Epithelial cell of esophagus (primary cell): ENCODE measurements at regions not wholly inside any gene's neighbourhood (a gene's known extent, or its start where the extent isn't known, plus 50 kb on each side); places are given as distances from the start of the nearest gene placed in this dataset.
"Not testable (repeated sequence)": the region's sequence is repeated elsewhere in the genome, so short reads cannot be mapped to it uniquely, and the experiment has no call there.

Source experiments
- DNase-seq: peaks from one replicate; pipeline ENCODE4 v3.0.0; 2010; ENCODE audit warnings: low read depth
- H3K4me3 ChIP-seq: 2 replicates; pipeline ENCODE4 v1.5.1; 2011; ENCODE audit warnings: mild to moderate bottlenecking, low read length, control low read depth
- CTCF ChIP-seq: IDR thresholded peaks from 2 replicates; pipeline ENCODE4 v1.5.1; 2011; ENCODE audit warnings: low read depth, mild to moderate bottlenecking, low read length, control low read depth, inconsistent platforms; ENCODE audit not compliant: insufficient read depth; ENCODE audit errors: missing control alignments

DNA sequence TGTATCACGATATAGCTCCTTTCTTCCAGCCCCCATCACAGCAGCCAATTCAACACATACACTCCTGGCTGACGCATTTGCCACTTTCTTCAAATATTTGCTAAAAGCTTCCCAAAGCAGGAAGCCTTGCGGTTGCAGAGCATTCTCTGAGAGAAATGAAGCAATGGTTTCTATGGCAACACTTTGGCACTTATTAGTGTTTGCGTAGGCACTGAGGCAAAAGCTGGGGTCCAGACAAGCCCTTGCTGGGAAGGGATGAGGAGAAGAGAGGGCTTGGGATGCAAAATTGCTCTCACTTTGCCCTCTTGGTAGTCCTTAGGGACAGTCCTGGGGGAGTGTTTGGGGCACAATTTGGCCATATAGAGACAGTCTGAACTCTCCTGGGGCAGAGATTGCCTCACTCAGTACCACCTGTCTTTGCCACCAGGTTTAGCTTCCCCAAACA, 55.0 kb upstream of the PAK3 start:
- no peak overlapping the region for H3K4me3 ChIP-seq
- DNase-seq: peak; percentile 76
- no peak for TF ChIP-seq CTCF

DNA sequence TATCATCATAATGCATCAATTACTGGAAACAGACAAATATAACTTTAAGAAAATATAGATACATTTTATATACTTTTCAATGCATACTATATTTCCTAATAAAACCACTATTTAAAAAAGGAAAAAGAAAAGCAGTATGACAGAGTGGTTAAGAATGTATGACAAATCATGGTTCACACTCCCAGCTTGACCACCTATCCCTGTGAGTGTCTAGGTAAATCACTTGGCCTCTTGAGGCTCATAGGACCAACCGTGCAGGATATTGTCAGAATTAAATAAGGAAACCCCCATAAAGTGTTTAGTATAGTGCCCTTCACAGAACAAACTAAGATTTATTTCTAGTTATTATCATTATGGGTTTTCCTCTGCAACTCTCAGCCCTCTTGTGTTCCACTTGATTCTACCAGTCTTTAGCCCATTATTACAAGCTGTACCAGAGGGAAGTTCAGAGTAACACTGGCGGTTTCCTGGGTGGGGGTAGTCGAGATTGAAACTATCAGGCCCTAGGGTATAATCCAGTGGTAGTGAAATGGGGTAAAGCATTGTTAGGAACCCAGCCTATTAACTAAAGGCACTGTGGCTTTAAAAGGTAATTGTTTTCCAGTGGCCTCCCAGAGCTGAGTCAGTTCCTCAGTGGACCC, 55.5 kb upstream of the PAK3 start:
- peak; percentile 68 for DNase-seq
- H3K4me3 ChIP-seq: no peak overlapping the region
- no peak for TF ChIP-seq CTCF

GRCh38 chrX:111039606-111040005, 56.4 kb upstream of the PAK3 start:
- TF ChIP-seq CTCF: no peak
- no peak overlapping the region for H3K4me3 ChIP-seq
- peak; percentile 35 for DNase-seq

DNA sequence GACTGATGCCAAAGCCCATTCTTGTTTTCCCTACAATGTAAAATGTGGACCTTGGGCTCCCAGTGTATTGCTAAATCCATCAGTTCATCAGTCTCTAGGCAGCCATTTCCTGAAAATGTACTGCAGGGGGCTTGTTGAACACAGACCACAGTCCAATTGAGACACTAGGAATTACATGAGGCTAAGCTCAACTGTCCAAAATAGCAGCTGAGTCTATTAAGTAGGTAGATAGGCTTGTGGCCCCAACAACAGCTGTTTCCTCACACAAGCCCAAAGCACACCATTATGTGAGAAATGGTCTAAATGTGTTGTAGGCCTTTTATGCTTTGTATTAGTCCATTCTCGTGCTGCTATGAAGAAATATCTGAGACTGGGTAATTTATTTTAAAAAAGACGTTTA, 60.0 kb upstream of the PAK3 start:
- H3K4me3 ChIP-seq: no peak overlapping the region
- DNase-seq: no peak
- TF ChIP-seq CTCF: no peak

DNA sequence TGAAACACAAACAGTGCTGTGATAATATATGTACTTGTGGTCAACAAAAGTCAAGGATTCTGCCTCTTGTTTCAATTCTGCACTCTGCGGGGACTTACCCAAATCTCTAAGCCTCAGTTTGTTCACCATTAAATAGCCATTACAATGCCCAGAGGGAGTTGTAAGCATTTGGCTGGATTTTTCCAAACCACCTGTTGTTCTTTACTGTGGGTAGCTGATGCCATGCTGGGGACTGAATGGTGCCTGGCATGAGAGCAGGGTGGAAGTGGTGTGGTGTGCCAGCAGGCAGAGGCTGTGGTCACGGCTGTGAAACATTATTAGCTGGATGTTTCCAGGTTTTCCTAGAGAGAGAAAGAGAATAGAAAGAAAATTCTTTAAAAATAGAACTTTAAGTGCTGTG, 60.7 kb upstream of the PAK3 start:
- DNase-seq: no peak
- TF ChIP-seq CTCF: no peak
- H3K4me3 ChIP-seq: no peak overlapping the region

- H3K4me3 ChIP-seq, DNase-seq: not testable (repeated sequence)
Measured at GRCh38 chrX:111022998-111023397, 73.0 kb upstream of the PAK3 start.

GRCh38 chrX:111020283-111020682, 75.7 kb upstream of the PAK3 start:
- no peak for TF ChIP-seq CTCF
- no peak overlapping the region for H3K4me3 ChIP-seq
- peak; percentile 5 for DNase-seq
